NCI-H146 treated with DMSO at 0.1 percent for 48 hours (cell line): ENCODE measurements at regions not wholly inside any gene's neighbourhood (a gene's known extent, or its start where the extent isn't known, plus 50 kb on each side); places are given as distances from the start of the nearest gene placed in this dataset.
"Not testable (repeated sequence)": the region's sequence is repeated elsewhere in the genome, so short reads cannot be mapped to it uniquely, and the experiment has no call there.

Experiments
- DNase-seq: peaks from one replicate; lab custom pipeline; 2025; ENCODE audit not compliant: unreplicated experiment; lab: John Stamatoyannopoulos, UW

DNA sequence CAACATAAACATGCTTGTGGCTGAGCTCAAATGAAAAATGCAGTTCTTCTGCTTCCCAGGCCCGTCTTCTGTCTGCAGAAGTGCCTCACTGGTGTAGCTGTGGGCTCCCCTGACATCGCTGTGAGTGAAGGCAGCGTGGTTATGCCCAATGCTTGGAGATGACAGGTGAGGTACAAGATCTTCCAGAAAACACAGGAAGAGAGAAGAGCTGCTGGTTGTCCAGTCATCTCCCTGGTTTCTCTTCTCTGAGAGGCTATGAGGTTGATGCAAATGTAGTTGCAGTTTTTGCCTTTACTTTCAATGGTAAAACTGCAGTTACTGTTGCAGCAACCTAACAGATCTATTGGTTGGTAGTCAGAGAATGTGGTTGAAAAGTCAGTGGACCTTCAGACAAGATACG is 223.6 kb downstream of the GATA3 start:
- no peak for DNase-seq

DNA sequence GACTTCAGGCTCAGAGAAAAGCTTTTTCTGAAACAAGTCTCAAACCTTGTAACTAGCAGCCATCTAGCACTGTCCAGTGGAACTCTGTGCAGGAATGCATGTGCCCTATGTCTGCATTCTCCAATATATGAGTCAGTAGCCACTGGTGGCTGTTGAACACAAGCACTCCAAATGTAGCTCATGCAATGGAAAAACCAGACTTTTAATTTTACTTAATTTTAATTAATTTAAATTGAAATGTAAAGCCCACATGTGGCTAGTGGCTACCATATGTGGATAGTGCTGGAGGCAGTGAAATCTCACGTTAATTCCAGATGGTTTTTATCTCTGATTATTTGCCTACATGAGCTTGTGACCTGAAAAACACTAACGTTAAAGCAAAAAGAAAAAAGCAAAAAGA is 225.1 kb downstream of the GATA3 start:
- DNase-seq = no peak

DNA sequence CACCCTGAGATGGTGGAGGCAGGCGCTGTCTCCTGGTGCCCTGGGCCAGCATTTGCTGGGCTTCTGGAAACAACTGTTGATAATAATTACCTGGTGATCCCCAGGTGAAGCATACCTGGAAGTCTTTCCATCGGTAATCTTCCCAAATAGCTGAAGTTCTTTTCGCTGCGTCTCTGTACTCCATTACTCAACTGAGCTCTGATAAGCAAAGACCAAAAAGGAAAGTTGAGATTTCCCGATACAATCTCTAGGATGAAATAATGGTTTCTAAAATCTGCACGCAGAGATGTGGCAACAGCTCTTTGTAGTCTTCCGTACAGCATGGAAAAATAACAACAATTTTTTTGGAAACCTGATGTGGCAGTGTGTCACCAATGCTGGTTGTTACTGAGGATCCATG is 226.5 kb downstream of the GATA3 start:
- no peak for DNase-seq

- no peak for DNase-seq
Observed at GRCh38 chr10:8282340-8282739, 227.9 kb downstream of the GATA3 start.

- no peak for DNase-seq
Observed at GRCh38 chr10:8283166-8283905, 228.8 kb downstream of the GATA3 start.

DNA sequence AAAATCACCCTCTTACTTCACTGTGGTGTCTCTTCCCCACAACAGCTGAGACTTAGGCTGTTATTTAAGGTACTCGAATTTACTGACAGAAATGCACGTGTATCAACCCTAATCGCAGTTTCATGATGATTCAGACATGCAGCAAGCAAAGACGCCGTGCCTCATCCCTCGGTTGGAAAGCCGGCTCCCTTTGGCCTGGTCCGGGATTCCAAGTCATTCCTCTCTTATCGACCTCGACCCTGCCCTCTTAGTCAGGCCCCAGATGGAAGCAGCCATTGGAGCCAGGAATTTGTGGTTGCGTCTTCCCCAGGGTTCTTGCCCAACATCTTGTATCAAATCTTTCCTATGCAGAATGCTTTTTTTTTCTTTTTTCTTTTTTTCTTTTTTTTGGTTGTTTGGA is 229.5 kb downstream of the GATA3 start:
- DNase-seq = no peak

DNA sequence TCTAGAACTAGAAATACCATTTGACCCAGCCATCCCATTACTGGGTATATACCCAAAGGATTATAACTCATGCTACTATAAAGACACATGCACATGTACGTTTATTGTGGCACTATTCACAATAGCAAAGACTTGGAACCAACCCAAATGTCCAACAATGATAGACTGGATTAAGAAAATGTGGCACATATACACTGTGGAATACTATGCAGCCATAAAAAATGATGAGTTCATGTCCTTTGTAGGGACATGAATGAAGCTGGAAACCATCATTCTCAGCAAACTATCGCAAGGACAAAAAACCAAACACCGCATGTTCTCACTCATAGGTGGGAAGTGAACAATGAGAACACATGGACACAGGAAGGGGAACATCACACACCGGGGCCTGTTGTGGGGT is 231.5 kb downstream of the GATA3 start:
- DNase-seq = not testable (repeated sequence)

- DNase-seq = no peak
Observed at GRCh38 chr10:8288600-8288999, 234.1 kb downstream of the GATA3 start.

GRCh38 chr10:8289186-8289924 is 234.9 kb downstream of the GATA3 start:
- DNase-seq = no peak

- no peak for DNase-seq
Observed at GRCh38 chr10:8294779-8295178, 240.3 kb downstream of the GATA3 start.

DNA sequence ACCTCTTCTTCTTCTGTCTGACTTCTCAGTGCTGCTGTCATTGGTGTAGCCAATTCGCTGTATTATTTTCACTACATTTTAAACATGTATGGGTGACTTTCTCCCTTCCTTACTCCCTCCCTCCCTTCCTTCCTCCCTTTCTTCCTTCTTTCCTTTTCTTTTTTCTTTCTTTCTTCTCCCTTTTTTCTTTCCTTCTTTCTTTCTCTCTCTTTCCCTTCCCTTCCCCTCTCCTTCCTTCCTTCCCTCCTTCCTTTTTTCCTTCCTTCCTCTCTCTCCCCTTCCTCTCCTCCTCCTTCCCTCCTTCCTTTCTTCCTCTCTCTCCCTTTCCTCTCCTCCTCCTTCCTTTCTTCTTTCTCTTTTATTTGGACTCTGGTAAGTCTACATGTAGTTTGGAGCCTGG is 240.8 kb downstream of the GATA3 start:
- DNase-seq = no peak

DNA sequence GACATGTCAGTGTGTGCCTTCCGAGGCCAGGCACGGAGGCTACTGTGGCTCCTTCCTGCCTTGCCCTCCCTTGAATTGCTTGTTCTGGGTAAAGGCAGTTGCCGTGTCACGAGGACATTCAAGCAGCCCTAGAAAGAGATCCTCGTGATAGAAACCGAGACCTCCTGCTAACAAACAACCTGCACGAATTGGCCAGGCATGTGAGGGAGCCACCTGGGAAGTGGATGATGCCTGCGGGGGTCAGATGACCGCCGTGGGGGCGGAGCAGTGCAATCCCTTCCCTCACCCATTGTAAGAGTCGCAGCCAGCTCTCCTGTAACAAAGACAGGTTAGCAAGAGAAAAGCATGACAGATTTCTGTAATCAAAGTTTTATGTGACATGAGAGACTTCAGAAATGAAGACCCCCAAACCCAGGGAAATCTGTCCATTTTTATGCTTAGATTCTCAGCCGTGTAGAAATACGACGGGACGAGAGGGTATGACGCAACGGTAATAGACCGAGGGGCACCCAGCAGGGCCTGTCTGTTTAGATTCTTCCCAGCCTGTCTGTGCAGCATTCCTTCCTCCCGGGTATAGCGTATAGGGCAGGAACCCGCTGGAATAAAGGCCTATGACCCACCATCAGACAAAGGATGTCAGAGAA is 241.7 kb downstream of the GATA3 start:
- DNase-seq = no peak

- DNase-seq = no peak
Observed at GRCh38 chr10:8296734-8297101, 242.2 kb downstream of the GATA3 start.

GRCh38 chr10:8297107-8297506 is 242.6 kb downstream of the GATA3 start:
- no peak for DNase-seq

GRCh38 chr10:8297959-8298358 is 243.5 kb downstream of the GATA3 start:
- DNase-seq = no peak

GRCh38 chr10:8298896-8299570 is 244.5 kb downstream of the GATA3 start:
- no peak for DNase-seq

GRCh38 chr10:8300925-8301324 is 246.4 kb downstream of the GATA3 start:
- no peak for DNase-seq

- no peak for DNase-seq
Observed at GRCh38 chr10:8301333-8301732, 246.8 kb downstream of the GATA3 start.

DNA sequence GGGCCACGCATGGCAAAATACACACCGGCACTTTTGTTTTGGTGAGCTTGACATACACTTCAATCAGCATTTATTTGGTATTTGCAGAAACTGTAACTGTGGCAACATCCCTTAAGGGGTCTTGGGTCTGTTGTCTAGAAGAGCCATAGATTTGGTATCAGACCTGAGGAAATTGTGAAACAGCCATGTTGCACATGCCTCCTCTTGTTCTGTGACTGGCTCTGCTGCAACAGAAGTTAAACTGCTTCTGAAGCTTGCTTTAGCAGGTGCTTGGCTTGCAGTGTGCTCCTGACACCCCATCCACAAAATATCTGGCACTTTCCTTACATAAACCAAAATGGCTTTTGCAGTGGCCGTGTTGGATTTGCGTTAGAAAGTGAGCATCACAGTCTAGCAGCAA is 247.3 kb downstream of the GATA3 start:
- DNase-seq = no peak

GRCh38 chr10:8302565-8302964 is 248.1 kb downstream of the GATA3 start:
- no peak for DNase-seq

GRCh38 chr10:8304861-8305260 is 250.4 kb downstream of the GATA3 start:
- no peak for DNase-seq
